GM12864 (cell line): ENCODE measurements at regions not wholly inside any gene's neighbourhood (a gene's known extent, or its start where the extent isn't known, plus 50 kb on each side); places are given as distances from the start of the nearest gene placed in this dataset.

Experiments used
- DNase-seq: peaks from one replicate; pipeline ENCODE4 v3.0.0-alpha.2; 2011; ENCODE audit warnings: low read depth
- H3K4me3 ChIP-seq: 2 replicates; pipeline ENCODE4 v1.5.1; 2011; ENCODE audit warnings: mild to moderate bottlenecking, low read depth, low read length, control low read depth
- CTCF ChIP-seq: IDR thresholded peaks from 2 replicates; pipeline ENCODE4 v1.5.1; 2011; ENCODE audit warnings: low read depth, mild to moderate bottlenecking, moderate library complexity, low read length, control low read depth, inconsistent platforms; ENCODE audit errors: missing control alignments

DNA sequence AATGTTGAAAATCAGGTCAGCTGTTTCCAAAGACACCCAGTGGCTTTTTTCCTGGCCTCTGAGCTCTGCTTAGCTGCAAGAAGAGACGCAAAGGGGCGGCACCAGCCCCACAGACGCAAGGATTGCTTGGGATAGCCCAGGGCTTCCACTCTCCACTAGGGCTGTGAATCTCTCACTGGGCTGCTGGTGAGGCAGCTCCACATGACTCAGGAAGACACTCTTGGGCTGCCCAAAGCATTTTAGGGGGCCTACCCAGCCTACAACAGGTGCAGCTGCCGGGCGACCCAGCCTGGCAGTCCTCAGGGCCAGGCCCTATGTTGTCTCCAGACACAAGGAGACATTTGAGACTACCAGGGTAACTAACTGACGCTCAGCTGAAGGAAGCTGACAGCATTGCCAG, 59.8 kb downstream of the FAM50B start:
- no peak for TF ChIP-seq CTCF
- H3K4me3 ChIP-seq: no peak overlapping the region
- no peak for DNase-seq

DNA sequence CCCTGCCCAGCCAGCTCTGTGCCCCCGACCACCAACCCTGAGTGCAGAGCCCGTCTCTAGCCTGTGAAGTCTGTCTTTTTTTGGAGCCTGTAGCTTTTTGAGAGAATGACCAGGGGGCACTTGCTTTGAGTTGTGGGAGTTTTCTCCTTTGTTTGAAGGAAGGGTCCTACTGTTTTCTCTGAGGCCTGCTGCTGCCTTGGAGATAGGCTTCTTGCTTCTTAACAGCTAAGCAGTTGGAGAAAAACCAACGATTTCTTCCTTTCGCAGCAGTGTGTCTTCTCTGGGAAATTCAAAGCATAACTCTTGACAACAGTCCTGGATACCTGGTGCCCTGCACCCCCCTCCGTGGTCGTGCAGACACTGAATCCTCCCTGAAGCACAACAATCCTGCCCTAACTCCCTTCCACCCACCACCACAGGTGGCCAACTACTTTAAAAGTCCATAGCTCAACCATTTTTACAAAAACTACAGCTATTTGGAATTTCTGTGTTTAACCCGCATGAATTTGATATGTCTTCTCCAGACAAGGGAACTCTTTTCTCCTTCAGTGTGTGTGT, 61.0 kb downstream of the FAM50B start:
- no peak overlapping the region for H3K4me3 ChIP-seq
- TF ChIP-seq CTCF: no peak
- DNase-seq: no peak

DNA sequence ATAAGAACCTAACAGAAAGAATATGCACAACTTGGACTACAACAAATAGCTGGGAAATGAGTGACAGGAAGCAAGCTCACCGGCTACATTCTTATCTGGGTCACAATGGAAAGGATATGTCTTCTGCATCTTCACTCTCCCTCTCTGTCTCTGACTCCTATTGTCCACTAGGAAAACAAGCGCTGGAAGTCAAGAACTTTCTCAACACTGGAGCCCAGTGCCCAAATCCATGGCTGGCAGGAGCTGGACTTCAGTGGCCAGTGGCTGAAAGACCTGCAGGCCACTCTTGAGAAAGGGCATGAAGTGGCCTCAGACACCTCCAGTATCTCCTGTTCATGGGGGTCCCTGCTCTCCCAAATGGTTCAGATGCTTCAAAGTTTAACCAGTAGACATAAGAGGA, 62.0 kb downstream of the FAM50B start:
- H3K4me3 ChIP-seq: no peak overlapping the region
- DNase-seq: no peak

DNA sequence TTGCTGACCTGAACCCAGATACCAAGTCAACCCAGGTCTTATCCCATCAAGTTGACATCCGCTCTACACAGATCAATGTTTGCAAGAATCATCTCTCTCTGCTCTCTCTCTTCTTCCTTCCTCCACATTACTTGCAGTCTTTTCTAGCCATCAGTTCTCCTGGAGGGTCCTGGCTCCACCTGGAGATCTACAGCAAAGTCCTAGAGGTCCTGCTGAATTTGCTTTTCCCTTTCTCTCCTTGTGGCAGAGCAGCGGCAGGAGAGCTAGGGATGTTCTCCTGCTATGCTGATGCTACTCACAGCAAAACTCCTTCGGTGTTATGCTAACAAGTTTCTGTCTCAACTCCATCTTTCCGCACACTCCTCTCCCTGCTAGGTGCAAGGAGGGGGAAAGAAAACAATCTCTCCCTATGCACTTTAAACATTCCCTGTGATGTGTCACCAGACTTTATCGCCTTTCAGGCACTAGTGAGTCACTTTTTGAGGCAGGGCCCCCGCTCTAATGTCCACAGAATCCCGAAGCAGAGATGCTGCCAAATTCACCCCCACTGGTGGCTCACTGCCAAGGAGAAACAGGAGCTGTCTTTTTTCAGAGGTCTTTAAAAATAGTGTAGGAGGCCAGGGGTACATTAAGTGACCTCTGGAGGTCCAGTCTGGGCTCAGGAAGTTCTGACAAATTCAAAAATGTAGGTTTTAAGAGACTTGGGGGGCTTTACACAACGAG, 62.6 kb downstream of the FAM50B start:
- DNase-seq: no peak
- TF ChIP-seq CTCF: no peak
- no peak overlapping the region for H3K4me3 ChIP-seq

More for the DNA sequence above, 62.0 kb downstream of the FAM50B start:
- TF ChIP-seq CTCF: no peak

GRCh38 chr6:3912361-3913076, 63.3 kb downstream of the FAM50B start:
- H3K4me3 ChIP-seq: no peak overlapping the region
- no peak for TF ChIP-seq CTCF
- no peak for DNase-seq

GRCh38 chr6:3913077-3913957, 64.1 kb downstream of the FAM50B start:
- TF ChIP-seq CTCF: no peak
- no peak for DNase-seq
- no peak overlapping the region for H3K4me3 ChIP-seq
